DOHH2 (cell line): ENCODE measurements at regions not wholly inside any gene's neighbourhood (a gene's known extent, or its start where the extent isn't known, plus 50 kb on each side); places are given as distances from the start of the nearest gene placed in this dataset.

Experiments used
- EZH2phosphoT487 ChIP-seq: fragments of 200-600 bp; sonication (generic); IDR thresholded peaks from 2 replicates; pipeline ENCODE4 v1.6.1; 2017; ENCODE audit warnings: borderline replicate concordance, mild to moderate bottlenecking, antibody characterized with exemption, low read length, moderate library complexity, mixed read lengths
- TF ChIP-seq, protein P1 (sequence below): fragments of 200-600 bp; sonication (generic); IDR thresholded peaks from one replicate; pipeline ENCODE4 v1.5.1; 2014; ENCODE audit warnings: antibody characterized with exemption, mild to moderate bottlenecking, low read depth, low read length; ENCODE audit not compliant: poor library complexity, severe bottlenecking

DNA sequence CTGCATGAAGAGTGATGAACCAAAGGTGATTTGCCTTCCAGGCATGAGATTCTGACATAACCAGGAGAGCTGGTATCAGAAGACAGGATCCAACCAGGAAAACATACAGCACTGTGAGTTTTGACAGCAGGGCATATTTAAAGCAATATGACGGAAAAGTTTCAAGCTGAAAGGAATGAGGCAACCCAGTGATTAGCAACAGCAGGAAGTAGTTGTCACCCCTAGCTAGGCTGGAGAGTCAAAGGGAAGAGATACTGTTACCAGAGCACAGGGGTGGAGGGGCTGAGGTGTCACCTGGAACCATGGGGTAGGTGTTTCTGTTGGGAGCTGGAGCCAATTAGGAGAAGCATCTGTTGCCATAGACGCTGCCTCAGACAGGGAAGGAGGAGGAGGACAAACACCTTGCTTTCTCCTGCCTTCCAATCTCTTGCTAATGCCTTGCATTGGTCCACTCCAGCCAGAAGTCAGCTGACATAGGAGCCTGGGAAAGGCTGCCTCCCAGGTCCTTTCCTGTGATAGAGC, 125.4 kb upstream of the SORCS3 start:
- TF ChIP-seq, protein P1, sequence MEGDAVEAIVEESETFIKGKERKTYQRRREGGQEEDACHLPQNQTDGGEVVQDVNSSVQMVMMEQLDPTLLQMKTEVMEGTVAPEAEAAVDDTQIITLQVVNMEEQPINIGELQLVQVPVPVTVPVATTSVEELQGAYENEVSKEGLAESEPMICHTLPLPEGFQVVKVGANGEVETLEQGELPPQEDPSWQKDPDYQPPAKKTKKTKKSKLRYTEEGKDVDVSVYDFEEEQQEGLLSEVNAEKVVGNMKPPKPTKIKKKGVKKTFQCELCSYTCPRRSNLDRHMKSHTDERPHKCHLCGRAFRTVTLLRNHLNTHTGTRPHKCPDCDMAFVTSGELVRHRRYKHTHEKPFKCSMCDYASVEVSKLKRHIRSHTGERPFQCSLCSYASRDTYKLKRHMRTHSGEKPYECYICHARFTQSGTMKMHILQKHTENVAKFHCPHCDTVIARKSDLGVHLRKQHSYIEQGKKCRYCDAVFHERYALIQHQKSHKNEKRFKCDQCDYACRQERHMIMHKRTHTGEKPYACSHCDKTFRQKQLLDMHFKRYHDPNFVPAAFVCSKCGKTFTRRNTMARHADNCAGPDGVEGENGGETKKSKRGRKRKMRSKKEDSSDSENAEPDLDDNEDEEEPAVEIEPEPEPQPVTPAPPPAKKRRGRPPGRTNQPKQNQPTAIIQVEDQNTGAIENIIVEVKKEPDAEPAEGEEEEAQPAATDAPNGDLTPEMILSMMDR: no peak
- no peak for TF ChIP-seq EZH2phosphoT487
